A673 (cell line): ENCODE measurements at regions not wholly inside any gene's neighbourhood (a gene's known extent, or its start where the extent isn't known, plus 50 kb on each side); places are given as distances from the start of the nearest gene placed in this dataset.

Source experiments
- CTCF ChIP-seq: fragments of 300-800, 200-600 bp; sonication (generic); conservative IDR thresholded peaks from 2 replicates; pipeline ENCODE4 v1.5.1; 2017; ENCODE audit warnings: low read depth, mild to moderate bottlenecking, antibody characterized with exemption, low read length, moderate library complexity, mixed read lengths
- EZH2 ChIP-seq: fragments of 200-600 bp; sonication (generic); IDR thresholded peaks from 2 replicates; pipeline ENCODE4 v1.6.1; 2017; ENCODE audit warnings: borderline replicate concordance, low read depth, mild to moderate bottlenecking, mixed read lengths, antibody characterized with exemption, low read length; ENCODE audit not compliant: poor library complexity, severe bottlenecking

- no peak for TF ChIP-seq CTCF
- no peak for TF ChIP-seq EZH2
Observed at GRCh38 chr20:59482351-59483187, 121.8 kb upstream of the PHACTR3 start.
